Lower leg skin (tissue), 4 donors: ENCODE measurements at regions not wholly inside any gene's neighbourhood (a gene's known extent, or its start where the extent isn't known, plus 50 kb on each side); places are given as distances from the start of the nearest gene placed in this dataset.

ENCODE experiments used
- DNase-seq, 2 donors: peaks; one replicate each; pipeline ENCODE4 v3.0.0-alpha.2; 2019; ENCODE audit warnings: low spot score in 2 of 2
- H3K4me3 ChIP-seq: fragments of 200-600 bp; sonication (generic); 2 replicates; pipeline ENCODE4 v1.5.1; 2017; ENCODE audit warnings: mild to moderate bottlenecking, low read depth; ENCODE audit not compliant: poor library complexity, severe bottlenecking
- POLR2A ChIP-seq, 2 donors: fragments of 450-650 bp; IDR thresholded peaks; one replicate each; pipeline ENCODE4 v1.6.1; 2016 to 2017; ENCODE audit warnings: antibody characterized with exemption in 2 of 2, mild to moderate bottlenecking in 1 of 2, moderate library complexity in 1 of 2
- WGBS, 2 donors: methylation state at CpG; one replicate each; pipeline ENCODE4 v1.1.5; 2018; 5-methylcytosine and 5-hydroxymethylcytosine counted together
- intact Hi-C: fragments of 100-400 bp; cut with DNase I; formaldehyde crosslinking; loops from one replicate; pipeline ENCODE4 v1.15.0; 2023; ENCODE audit warnings: low total_unique reads
- TF ChIP-seq, protein P1 (sequence below), 3 donors: fragments of 450-650 bp; IDR thresholded peaks; one replicate each; pipeline ENCODE4 v1.5.1; 2016; ENCODE audit warnings: antibody characterized with exemption in 3 of 3, mild to moderate bottlenecking in 3 of 3, moderate library complexity in 2 of 3

DNA sequence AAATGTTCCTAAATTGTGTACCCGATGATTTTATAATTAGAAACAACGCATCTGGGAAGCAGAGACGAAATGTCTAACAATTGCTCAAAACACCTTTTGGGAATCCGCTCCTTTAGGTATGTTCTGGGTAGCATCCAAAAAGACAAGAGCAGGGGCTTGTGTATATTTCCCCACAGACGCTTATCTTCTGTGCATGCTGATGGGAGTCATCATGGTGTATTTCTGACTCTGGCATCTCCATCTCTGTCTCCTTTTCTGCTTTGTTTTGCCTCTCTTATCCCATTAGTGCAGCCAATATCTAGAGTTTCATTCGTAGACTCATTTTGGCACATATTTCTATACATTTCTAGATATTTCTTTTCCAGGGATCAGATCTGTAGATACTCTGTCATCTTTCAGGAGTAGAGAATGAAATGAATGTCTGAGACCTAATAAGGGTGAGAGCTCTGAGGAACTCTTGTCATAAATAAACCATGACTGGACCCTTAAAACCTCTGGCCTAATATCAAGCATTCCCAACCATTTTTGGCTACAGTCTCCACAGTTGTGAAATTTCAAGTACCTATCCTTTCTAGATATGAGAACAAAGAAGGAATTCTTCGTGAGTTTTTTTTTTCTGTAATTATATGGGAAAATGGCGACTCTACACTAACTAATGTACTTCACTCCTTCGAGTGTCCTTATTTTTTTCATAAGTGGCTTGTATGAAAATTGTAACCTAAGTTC is 508.2 kb downstream of the ACTL7B start:
- intact Hi-C loops, result no loop called here
- no peak for TF ChIP-seq POLR2A (IDR thresholded peaks at IDR 0.05)
- TF ChIP-seq, protein P1, sequence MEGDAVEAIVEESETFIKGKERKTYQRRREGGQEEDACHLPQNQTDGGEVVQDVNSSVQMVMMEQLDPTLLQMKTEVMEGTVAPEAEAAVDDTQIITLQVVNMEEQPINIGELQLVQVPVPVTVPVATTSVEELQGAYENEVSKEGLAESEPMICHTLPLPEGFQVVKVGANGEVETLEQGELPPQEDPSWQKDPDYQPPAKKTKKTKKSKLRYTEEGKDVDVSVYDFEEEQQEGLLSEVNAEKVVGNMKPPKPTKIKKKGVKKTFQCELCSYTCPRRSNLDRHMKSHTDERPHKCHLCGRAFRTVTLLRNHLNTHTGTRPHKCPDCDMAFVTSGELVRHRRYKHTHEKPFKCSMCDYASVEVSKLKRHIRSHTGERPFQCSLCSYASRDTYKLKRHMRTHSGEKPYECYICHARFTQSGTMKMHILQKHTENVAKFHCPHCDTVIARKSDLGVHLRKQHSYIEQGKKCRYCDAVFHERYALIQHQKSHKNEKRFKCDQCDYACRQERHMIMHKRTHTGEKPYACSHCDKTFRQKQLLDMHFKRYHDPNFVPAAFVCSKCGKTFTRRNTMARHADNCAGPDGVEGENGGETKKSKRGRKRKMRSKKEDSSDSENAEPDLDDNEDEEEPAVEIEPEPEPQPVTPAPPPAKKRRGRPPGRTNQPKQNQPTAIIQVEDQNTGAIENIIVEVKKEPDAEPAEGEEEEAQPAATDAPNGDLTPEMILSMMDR (IDR thresholded peaks at IDR 0.05), result no peak
- H3K4me3 ChIP-seq, result no peak overlapping the region
- no peak for DNase-seq
- 88 to 92% methylated on average over 9 of the region's 9 CpGs for WGBS, 2 donors

DNA sequence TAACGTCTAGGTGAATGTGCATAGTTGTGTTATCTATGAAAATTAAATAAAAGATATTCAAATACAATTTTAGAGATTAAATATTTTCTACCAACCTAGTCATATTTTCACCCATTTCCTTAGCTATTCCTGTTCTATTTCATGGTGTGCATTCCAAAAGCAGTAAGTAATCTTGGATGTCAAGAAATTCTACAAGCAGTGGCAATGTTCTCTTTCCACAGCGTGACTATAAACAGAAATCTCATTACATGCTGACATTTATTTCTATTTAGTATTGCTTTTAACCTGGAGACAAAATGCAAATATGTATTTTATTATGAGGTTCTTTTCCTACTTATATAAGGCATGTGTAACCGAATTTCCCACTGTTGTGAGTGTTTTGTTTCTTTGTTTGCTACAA is 510.0 kb downstream of the ACTL7B start:
- DNase-seq, result no peak
- TF ChIP-seq, protein P1 (IDR thresholded peaks at IDR 0.05), result no peak
- TF ChIP-seq POLR2A (IDR thresholded peaks at IDR 0.05), result no peak
- WGBS, 2 donors, result 51 to 59% methylated on average over 3 of the region's 3 CpGs
- intact Hi-C loops, result no loop called here
- no peak overlapping the region for H3K4me3 ChIP-seq

DNA sequence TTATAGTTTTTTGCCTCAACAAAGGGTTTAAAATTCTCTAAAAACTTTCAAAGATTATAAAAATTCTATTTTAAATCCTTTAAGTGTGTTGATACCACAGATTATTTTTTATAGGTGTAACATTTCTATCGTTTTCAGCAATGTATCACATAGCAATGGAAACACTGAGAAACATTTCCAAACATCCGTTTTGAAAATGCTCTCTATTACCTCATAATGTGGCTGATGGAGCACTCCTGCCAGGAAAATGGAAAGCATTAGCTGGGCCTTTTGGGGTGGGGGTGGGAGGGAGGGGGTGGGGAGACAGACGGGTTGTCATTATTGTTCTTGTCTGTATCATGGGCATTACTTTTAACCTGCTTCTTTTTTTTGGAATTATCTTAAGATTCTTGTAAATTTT is 516.5 kb downstream of the ACTL7B start:
- DNase-seq, result no peak
- no peak overlapping the region for H3K4me3 ChIP-seq
- intact Hi-C loops, result no loop called here
- whole genome bisulfite sequencing, 2 donors, result 35 to 44% methylated on average over 3 of the region's 3 CpGs
- no peak for TF ChIP-seq POLR2A (IDR thresholded peaks at IDR 0.05)
- TF ChIP-seq, protein P1 (IDR thresholded peaks at IDR 0.05), result no peak

DNA sequence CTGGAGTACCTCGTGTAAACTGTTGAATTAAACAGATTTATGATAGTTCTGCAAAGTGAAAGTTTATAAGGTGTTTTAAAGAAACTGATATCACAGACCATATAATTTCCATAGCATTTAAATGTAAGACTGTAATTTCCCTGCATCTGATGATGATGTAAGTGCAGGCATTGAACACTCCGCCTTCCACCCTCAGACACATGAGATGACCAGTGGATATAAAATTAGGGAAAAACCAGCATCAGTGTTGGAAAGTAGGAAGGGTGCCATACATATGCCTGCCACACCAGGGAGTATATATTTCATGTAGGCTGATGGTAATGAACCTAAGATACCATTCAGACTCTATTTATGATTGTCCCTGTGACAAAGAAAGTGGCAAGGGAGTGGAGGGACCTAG is 519.2 kb downstream of the ACTL7B start:
- no peak for DNase-seq
- intact Hi-C loops, result no loop called here
- TF ChIP-seq, protein P1 (IDR thresholded peaks at IDR 0.05), result no peak
- no peak for TF ChIP-seq POLR2A (IDR thresholded peaks at IDR 0.05)
- WGBS, 2 donors, result 85% methylated on average over 2 of the region's 2 CpGs
- H3K4me3 ChIP-seq, result no peak overlapping the region

DNA sequence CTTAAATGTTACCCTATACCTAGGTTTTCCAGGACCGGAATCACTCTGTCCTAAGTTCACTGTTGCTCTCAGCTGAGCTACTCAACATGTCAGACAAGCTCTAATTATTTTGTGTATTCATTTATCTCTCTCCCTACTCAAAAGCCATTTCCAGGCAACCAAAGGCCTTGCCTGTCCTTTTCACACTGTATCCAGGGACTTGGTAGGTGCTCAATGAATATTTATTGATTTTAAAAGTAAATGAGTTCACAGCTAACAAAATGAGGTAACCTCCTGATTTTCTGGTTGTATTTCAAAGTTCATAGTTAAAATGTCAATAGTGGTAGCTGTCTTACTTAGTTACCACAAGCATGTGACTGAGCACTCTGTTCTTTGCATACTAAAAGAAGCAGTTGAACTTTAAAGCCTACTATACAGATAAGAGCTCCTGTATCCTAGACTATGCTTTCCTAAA is 522.2 kb downstream of the ACTL7B start:
- no peak for DNase-seq
- TF ChIP-seq, protein P1 (IDR thresholded peaks at IDR 0.05), result no peak
- TF ChIP-seq POLR2A (IDR thresholded peaks at IDR 0.05), result no peak
- WGBS, 2 donors, result 81 to 94% methylated on average over 1 of the region's 1 CpG
- H3K4me3 ChIP-seq, result no peak overlapping the region
- intact Hi-C loops, result no loop called here

DNA sequence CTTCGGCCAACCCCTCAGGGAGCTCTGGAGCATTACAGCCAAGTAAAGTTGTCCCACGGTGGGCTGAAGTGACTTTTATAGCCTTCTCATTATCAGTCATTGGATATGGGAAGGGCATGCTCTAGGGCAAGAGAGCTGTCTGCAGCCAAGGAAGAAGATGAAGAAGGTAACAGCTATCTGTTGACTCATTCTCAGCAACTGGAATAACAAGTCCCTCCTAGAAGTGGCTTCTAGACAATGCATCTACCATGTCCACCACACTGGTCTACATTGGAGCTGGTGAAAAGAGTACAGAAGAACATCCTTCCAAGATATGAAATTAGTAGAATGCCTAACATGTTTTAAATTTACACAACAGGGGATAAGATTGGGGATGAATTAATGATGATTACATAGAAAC is 524.2 kb downstream of the ACTL7B start:
- H3K4me3 ChIP-seq, result no peak overlapping the region
- WGBS, 2 donors, result 62 to 75% methylated on average over 2 of the region's 2 CpGs
- DNase-seq, result no peak
- no peak for TF ChIP-seq POLR2A (IDR thresholded peaks at IDR 0.05)
- TF ChIP-seq, protein P1 (IDR thresholded peaks at IDR 0.05), result no peak
- intact Hi-C loops, result no loop called here
